ENCODE measurements at regions not wholly inside any gene's neighbourhood (a gene's known extent, or its start where the extent isn't known, plus 50 kb on each side); places are given as distances from the start of the nearest gene placed in this dataset.

DNA sequence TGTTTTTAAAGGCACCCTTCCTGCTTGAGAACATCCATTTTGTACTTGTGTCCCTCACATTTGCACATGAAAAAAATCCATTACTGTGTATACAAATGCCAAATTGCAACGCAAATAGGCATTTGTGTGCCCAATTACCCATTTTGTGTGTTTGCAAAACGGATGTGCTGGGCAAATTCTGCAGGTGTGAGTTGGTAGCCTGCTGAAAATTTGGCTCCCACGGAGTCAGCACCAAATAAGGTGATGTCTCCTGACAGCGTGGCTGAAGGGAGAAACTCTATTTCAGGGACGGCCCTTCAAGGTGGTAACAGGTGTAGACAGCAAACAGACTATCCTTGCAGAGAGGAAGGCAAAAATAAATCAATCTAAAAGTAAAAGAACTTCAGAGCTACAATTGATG is 661.1 kb downstream of the BCL11A start:
- no peaks in the 10 kb centered on the region for H3K27me3 ChIP-seq (replicated peaks; ENCODE audit: insufficient read depth)
- TF ChIP-seq, protein P1, sequence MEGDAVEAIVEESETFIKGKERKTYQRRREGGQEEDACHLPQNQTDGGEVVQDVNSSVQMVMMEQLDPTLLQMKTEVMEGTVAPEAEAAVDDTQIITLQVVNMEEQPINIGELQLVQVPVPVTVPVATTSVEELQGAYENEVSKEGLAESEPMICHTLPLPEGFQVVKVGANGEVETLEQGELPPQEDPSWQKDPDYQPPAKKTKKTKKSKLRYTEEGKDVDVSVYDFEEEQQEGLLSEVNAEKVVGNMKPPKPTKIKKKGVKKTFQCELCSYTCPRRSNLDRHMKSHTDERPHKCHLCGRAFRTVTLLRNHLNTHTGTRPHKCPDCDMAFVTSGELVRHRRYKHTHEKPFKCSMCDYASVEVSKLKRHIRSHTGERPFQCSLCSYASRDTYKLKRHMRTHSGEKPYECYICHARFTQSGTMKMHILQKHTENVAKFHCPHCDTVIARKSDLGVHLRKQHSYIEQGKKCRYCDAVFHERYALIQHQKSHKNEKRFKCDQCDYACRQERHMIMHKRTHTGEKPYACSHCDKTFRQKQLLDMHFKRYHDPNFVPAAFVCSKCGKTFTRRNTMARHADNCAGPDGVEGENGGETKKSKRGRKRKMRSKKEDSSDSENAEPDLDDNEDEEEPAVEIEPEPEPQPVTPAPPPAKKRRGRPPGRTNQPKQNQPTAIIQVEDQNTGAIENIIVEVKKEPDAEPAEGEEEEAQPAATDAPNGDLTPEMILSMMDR (IDR thresholded peaks at IDR 0.05), result no peak
- H3K4me1 ChIP-seq (ENCODE audit: control insufficient read depth in 1 of 2, low read depth in 2 of 2), result no peaks in the 10 kb centered on the region
- no peak for DNase-seq (ENCODE audit: low spot score)
- no peak overlapping the region for H3K4me3 ChIP-seq
- no peaks in the 10 kb centered on the region for H3K9me3 ChIP-seq
- no peaks in the 10 kb centered on the region for H3K36me3 ChIP-seq
- no peak overlapping the region for H3K27ac ChIP-seq
- no peak for ATAC-seq (ENCODE audit: insufficient number of reproducible peaks, low FRiP score, low read depth)

DNA sequence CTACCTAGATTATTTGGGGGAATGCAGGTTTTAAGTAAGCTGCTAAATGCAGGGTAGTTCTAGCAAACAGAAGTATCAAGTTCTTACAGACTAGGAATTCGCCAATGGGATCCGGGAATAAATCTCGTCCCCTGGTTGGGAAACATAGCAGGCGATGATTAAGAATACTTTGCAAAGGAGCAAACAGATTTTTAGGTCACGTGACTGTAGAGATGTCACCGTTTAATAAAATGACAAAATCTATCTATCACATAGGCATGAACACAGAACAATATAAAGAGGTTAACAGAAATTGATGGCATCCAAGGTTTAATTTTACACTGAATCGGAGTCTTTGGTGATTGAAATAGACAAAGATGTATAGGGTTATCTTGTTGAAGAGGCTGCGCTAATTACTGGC is 664.1 kb downstream of the BCL11A start:
- no peak overlapping the region for H3K4me3 ChIP-seq
- H3K9me3 ChIP-seq, result no peaks in the 10 kb centered on the region
- ATAC-seq (ENCODE audit: insufficient number of reproducible peaks, low FRiP score, low read depth), result no peak
- no peak overlapping the region for H3K27ac ChIP-seq
- no peaks in the 10 kb centered on the region for H3K4me1 ChIP-seq (ENCODE audit: control insufficient read depth in 1 of 2, low read depth in 2 of 2)
- no peaks in the 10 kb centered on the region for H3K27me3 ChIP-seq (replicated peaks; ENCODE audit: insufficient read depth)
- no peaks in the 10 kb centered on the region for H3K36me3 ChIP-seq
- TF ChIP-seq, protein P1 (IDR thresholded peaks at IDR 0.05), result no peak
- no peak for DNase-seq (ENCODE audit: low spot score)

GRCh38 chr2:59888706-59889105 is 664.7 kb downstream of the BCL11A start:
- ATAC-seq (ENCODE audit: insufficient number of reproducible peaks, low FRiP score, low read depth) (no peak), DNase-seq (ENCODE audit: low spot score) (no peak)
- H3K4me3 ChIP-seq, result no peak overlapping the region
- no peaks in the 10 kb centered on the region for H3K9me3 ChIP-seq
- no peaks in the 10 kb centered on the region for H3K4me1 ChIP-seq (ENCODE audit: control insufficient read depth in 1 of 2, low read depth in 2 of 2)
- TF ChIP-seq, protein P1 (IDR thresholded peaks at IDR 0.05), result no peak
- no peaks in the 10 kb centered on the region for H3K36me3 ChIP-seq
- no peak overlapping the region for H3K27ac ChIP-seq
- no peaks in the 10 kb centered on the region for H3K27me3 ChIP-seq (replicated peaks; ENCODE audit: insufficient read depth)

GRCh38 chr2:59888015-59888414 is 665.4 kb downstream of the BCL11A start:
- H3K27ac ChIP-seq, result no peak overlapping the region
- DNase-seq (ENCODE audit: low spot score) (no peak), ATAC-seq (ENCODE audit: insufficient number of reproducible peaks, low FRiP score, low read depth) (no peak)
- H3K27me3 ChIP-seq (replicated peaks; ENCODE audit: insufficient read depth), result no peaks in the 10 kb centered on the region
- TF ChIP-seq, protein P1 (IDR thresholded peaks at IDR 0.05), result no peak
- H3K9me3 ChIP-seq, result no peaks in the 10 kb centered on the region
- H3K4me1 ChIP-seq (ENCODE audit: control insufficient read depth in 1 of 2, low read depth in 2 of 2), result no peaks in the 10 kb centered on the region
- H3K36me3 ChIP-seq, result no peaks in the 10 kb centered on the region
- no peak overlapping the region for H3K4me3 ChIP-seq

- DNase-seq (ENCODE audit: low spot score) (no peak), ATAC-seq (ENCODE audit: insufficient number of reproducible peaks, low FRiP score, low read depth) (no peak)
- no peak overlapping the region for H3K4me3 ChIP-seq
- H3K9me3 ChIP-seq, result no peaks in the 10 kb centered on the region
- H3K36me3 ChIP-seq, result no peaks in the 10 kb centered on the region
- TF ChIP-seq, protein P1 (IDR thresholded peaks at IDR 0.05), result no peak
- H3K4me1 ChIP-seq (ENCODE audit: control insufficient read depth in 1 of 2, low read depth in 2 of 2), result no peaks in the 10 kb centered on the region
- no peaks in the 10 kb centered on the region for H3K27me3 ChIP-seq (replicated peaks; ENCODE audit: insufficient read depth)
- no peak overlapping the region for H3K27ac ChIP-seq
Observed at GRCh38 chr2:59887366-59887765, 666.1 kb downstream of the BCL11A start.
